Liver (tissue), 2 donors: ENCODE measurements at regions not wholly inside any gene's neighbourhood (a gene's known extent, or its start where the extent isn't known, plus 50 kb on each side); places are given as distances from the start of the nearest gene placed in this dataset.

Source experiments
- TF ChIP-seq, protein P1 (sequence below): IDR thresholded peaks from 2 replicates; pipeline ENCODE4 v1.6.1; 2016; ENCODE audit warnings: antibody characterized with exemption
- TF ChIP-seq, protein P2 (sequence below): fragments of 150-350 bp; IDR thresholded peaks from 2 replicates; pipeline ENCODE4 v1.5.1; 2017; ENCODE audit warnings: improper control_type of control experiment, low read depth, low read length; ENCODE audit not compliant: missing input control
- TF ChIP-seq, protein P3 (sequence below): IDR thresholded peaks from 2 replicates; pipeline ENCODE4 v1.6.1; 2016; ENCODE audit warnings: antibody characterized with exemption
- TF ChIP-seq, protein P4 (sequence below): IDR thresholded peaks from 2 replicates; pipeline ENCODE4 v1.6.1; 2016; ENCODE audit warnings: antibody characterized with exemption, mild to moderate bottlenecking
- donor health status: healthy.

DNA sequence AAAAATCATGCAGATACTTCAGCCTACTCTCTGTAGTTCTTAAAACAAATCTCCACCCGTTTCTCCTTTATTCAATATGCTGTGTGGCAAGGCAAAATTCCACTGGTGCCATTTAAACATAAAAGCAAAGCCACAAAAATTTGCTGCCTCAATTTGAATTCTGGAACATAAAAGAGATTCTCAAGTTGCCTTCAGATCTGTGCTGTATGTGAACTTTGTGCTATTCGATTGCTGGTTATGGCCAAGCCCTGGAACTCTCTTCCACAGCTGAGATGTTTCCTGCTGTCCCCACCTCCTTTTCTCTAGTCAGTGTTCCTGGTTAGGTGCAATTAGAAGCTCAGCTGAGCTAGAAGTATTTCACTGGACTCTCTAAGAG is 395.3 kb upstream of the BTBD3 start:
- TF ChIP-seq, protein P1, sequence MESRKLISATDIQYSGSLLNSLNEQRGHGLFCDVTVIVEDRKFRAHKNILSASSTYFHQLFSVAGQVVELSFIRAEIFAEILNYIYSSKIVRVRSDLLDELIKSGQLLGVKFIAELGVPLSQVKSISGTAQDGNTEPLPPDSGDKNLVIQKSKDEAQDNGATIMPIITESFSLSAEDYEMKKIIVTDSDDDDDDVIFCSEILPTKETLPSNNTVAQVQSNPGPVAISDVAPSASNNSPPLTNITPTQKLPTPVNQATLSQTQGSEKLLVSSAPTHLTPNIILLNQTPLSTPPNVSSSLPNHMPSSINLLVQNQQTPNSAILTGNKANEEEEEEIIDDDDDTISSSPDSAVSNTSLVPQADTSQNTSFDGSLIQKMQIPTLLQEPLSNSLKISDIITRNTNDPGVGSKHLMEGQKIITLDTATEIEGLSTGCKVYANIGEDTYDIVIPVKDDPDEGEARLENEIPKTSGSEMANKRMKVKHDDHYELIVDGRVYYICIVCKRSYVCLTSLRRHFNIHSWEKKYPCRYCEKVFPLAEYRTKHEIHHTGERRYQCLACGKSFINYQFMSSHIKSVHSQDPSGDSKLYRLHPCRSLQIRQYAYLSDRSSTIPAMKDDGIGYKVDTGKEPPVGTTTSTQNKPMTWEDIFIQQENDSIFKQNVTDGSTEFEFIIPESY, result no peak
- TF ChIP-seq, protein P2, sequence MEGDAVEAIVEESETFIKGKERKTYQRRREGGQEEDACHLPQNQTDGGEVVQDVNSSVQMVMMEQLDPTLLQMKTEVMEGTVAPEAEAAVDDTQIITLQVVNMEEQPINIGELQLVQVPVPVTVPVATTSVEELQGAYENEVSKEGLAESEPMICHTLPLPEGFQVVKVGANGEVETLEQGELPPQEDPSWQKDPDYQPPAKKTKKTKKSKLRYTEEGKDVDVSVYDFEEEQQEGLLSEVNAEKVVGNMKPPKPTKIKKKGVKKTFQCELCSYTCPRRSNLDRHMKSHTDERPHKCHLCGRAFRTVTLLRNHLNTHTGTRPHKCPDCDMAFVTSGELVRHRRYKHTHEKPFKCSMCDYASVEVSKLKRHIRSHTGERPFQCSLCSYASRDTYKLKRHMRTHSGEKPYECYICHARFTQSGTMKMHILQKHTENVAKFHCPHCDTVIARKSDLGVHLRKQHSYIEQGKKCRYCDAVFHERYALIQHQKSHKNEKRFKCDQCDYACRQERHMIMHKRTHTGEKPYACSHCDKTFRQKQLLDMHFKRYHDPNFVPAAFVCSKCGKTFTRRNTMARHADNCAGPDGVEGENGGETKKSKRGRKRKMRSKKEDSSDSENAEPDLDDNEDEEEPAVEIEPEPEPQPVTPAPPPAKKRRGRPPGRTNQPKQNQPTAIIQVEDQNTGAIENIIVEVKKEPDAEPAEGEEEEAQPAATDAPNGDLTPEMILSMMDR, result no peak
- TF ChIP-seq, protein P3, sequence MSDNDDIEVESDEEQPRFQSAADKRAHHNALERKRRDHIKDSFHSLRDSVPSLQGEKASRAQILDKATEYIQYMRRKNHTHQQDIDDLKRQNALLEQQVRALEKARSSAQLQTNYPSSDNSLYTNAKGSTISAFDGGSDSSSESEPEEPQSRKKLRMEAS, result no peak
- TF ChIP-seq, protein P4, sequence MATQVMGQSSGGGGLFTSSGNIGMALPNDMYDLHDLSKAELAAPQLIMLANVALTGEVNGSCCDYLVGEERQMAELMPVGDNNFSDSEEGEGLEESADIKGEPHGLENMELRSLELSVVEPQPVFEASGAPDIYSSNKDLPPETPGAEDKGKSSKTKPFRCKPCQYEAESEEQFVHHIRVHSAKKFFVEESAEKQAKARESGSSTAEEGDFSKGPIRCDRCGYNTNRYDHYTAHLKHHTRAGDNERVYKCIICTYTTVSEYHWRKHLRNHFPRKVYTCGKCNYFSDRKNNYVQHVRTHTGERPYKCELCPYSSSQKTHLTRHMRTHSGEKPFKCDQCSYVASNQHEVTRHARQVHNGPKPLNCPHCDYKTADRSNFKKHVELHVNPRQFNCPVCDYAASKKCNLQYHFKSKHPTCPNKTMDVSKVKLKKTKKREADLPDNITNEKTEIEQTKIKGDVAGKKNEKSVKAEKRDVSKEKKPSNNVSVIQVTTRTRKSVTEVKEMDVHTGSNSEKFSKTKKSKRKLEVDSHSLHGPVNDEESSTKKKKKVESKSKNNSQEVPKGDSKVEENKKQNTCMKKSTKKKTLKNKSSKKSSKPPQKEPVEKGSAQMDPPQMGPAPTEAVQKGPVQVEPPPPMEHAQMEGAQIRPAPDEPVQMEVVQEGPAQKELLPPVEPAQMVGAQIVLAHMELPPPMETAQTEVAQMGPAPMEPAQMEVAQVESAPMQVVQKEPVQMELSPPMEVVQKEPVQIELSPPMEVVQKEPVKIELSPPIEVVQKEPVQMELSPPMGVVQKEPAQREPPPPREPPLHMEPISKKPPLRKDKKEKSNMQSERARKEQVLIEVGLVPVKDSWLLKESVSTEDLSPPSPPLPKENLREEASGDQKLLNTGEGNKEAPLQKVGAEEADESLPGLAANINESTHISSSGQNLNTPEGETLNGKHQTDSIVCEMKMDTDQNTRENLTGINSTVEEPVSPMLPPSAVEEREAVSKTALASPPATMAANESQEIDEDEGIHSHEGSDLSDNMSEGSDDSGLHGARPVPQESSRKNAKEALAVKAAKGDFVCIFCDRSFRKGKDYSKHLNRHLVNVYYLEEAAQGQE, result no peak
